IPS-20b (cell line): ENCODE measurements at regions not wholly inside any gene's neighbourhood (a gene's known extent, or its start where the extent isn't known, plus 50 kb on each side); places are given as distances from the start of the nearest gene placed in this dataset.

Experiments used
- H3K27ac ChIP-seq: one replicate; pipeline ENCODE4 v1.5.1; 2013; ENCODE audit warnings: low read length
- H3K27me3 ChIP-seq: 2 replicates; pipeline ENCODE4 v1.6.1; 2013; ENCODE audit warnings: mild to moderate bottlenecking, low read length, inconsistent platforms; ENCODE audit not compliant: insufficient read depth
- H3K36me3 ChIP-seq: 2 replicates; pipeline ENCODE4 v1.6.1; 2013; ENCODE audit warnings: low read depth, mild to moderate bottlenecking, inconsistent platforms, low read length, moderate library complexity; ENCODE audit not compliant: insufficient read depth
- H3K4me1 ChIP-seq: 2 replicates; pipeline ENCODE4 v1.6.1; 2013; ENCODE audit warnings: mild to moderate bottlenecking, control low read depth, inconsistent platforms, low read length, moderate library complexity; ENCODE audit not compliant: insufficient read depth
- H3K4me3 ChIP-seq: 2 replicates; pipeline ENCODE4 v1.5.1; 2013; ENCODE audit warnings: mild to moderate bottlenecking, low read length, inconsistent platforms
- H3K9ac ChIP-seq: 2 replicates; pipeline ENCODE4 v1.6.1; 2013; ENCODE audit warnings: low read depth, mild to moderate bottlenecking, inconsistent platforms, low read length, moderate library complexity
- H3K9me3 ChIP-seq: 2 replicates; pipeline ENCODE4 v1.6.1; 2013; ENCODE audit warnings: mild to moderate bottlenecking, low read depth, low read length, inconsistent platforms; ENCODE audit not compliant: insufficient read depth

GRCh38 chr7:85475476-85475875, 288.6 kb upstream of the SEMA3D start:
- H3K9me3 ChIP-seq = no peaks in the 10 kb centered on the region
- no peaks in the 10 kb centered on the region for H3K36me3 ChIP-seq
- no peaks in the 10 kb centered on the region for H3K27me3 ChIP-seq
- no peak overlapping the region for H3K27ac ChIP-seq
- H3K9ac ChIP-seq = no peak overlapping the region
- no peaks in the 10 kb centered on the region for H3K4me1 ChIP-seq
- H3K4me3 ChIP-seq = no peak overlapping the region

GRCh38 chr7:85475071-85475470, 288.2 kb upstream of the SEMA3D start:
- Histone ChIP-seq H3K27ac (no peak overlapping the region), H3K4me3 (no peak overlapping the region), H3K9me3 (no peaks in the 10 kb centered on the region), H3K4me1 (no peaks in the 10 kb centered on the region), H3K36me3 (no peaks in the 10 kb centered on the region), H3K27me3 (no peaks in the 10 kb centered on the region), H3K9ac (no peak overlapping the region)

GRCh38 chr7:85474234-85474633, 287.4 kb upstream of the SEMA3D start:
- Histone ChIP-seq H3K27me3 (no peaks in the 10 kb centered on the region), H3K9ac (no peak overlapping the region), H3K4me1 (no peaks in the 10 kb centered on the region), H3K27ac (no peak overlapping the region), H3K4me3 (no peak overlapping the region), H3K9me3 (no peaks in the 10 kb centered on the region), H3K36me3 (no peaks in the 10 kb centered on the region)

GRCh38 chr7:85471740-85472139, 284.9 kb upstream of the SEMA3D start:
- Histone ChIP-seq H3K27me3 (no peaks in the 10 kb centered on the region), H3K9ac (no peak overlapping the region), H3K36me3 (no peaks in the 10 kb centered on the region), H3K27ac (no peak overlapping the region), H3K4me3 (no peak overlapping the region), H3K9me3 (no peaks in the 10 kb centered on the region), H3K4me1 (no peaks in the 10 kb centered on the region)

- H3K9me3 ChIP-seq = no peaks in the 10 kb centered on the region
- no peaks in the 10 kb centered on the region for H3K27me3 ChIP-seq
- no peaks in the 10 kb centered on the region for H3K4me1 ChIP-seq
- H3K36me3 ChIP-seq = no peaks in the 10 kb centered on the region
- H3K27ac ChIP-seq = no peak overlapping the region
- no peak overlapping the region for H3K4me3 ChIP-seq
- no peak overlapping the region for H3K9ac ChIP-seq
These were observed 284.5 kb upstream of the SEMA3D start for GRCh38 chr7:85471307-85471706.

GRCh38 chr7:85469446-85470010, 282.7 kb upstream of the SEMA3D start:
- Histone ChIP-seq H3K9ac (no peak overlapping the region), H3K27ac (no peak overlapping the region), H3K36me3 (no peaks in the 10 kb centered on the region), H3K4me1 (no peaks in the 10 kb centered on the region), H3K27me3 (no peaks in the 10 kb centered on the region), H3K9me3 (no peaks in the 10 kb centered on the region), H3K4me3 (no peak overlapping the region)

GRCh38 chr7:85464042-85464651, 277.3 kb upstream of the SEMA3D start:
- no peaks in the 10 kb centered on the region for H3K9me3 ChIP-seq
- no peak overlapping the region for H3K4me3 ChIP-seq

GRCh38 chr7:85462671-85463070, 275.8 kb upstream of the SEMA3D start:
- Histone ChIP-seq H3K4me1 (no peaks in the 10 kb centered on the region), H3K36me3 (no peaks in the 10 kb centered on the region), H3K27ac (no peak overlapping the region), H3K4me3 (no peak overlapping the region), H3K27me3 (no peaks in the 10 kb centered on the region), H3K9me3 (no peaks in the 10 kb centered on the region), H3K9ac (no peak overlapping the region)

More at GRCh38 chr7:85464042-85464651, 277.3 kb upstream of the SEMA3D start:
- no peak overlapping the region for H3K27ac ChIP-seq
- no peaks in the 10 kb centered on the region for H3K36me3 ChIP-seq
- no peak overlapping the region for H3K9ac ChIP-seq
- no peaks in the 10 kb centered on the region for H3K4me1 ChIP-seq
- no peaks in the 10 kb centered on the region for H3K27me3 ChIP-seq

- no peak overlapping the region for H3K27ac ChIP-seq
- H3K4me1 ChIP-seq = no peaks in the 10 kb centered on the region
- H3K9me3 ChIP-seq = no peaks in the 10 kb centered on the region
- no peak overlapping the region for H3K4me3 ChIP-seq
- no peaks in the 10 kb centered on the region for H3K27me3 ChIP-seq
- no peaks in the 10 kb centered on the region for H3K36me3 ChIP-seq
- no peak overlapping the region for H3K9ac ChIP-seq
These were observed 271.1 kb upstream of the SEMA3D start for GRCh38 chr7:85457911-85458310.

- H3K27me3 ChIP-seq = no peaks in the 10 kb centered on the region
- no peak overlapping the region for H3K9ac ChIP-seq
- H3K9me3 ChIP-seq = no peaks in the 10 kb centered on the region
- no peak overlapping the region for H3K27ac ChIP-seq
- no peaks in the 10 kb centered on the region for H3K36me3 ChIP-seq
- no peak overlapping the region for H3K4me3 ChIP-seq
- no peaks in the 10 kb centered on the region for H3K4me1 ChIP-seq
These were observed 269.4 kb upstream of the SEMA3D start for GRCh38 chr7:85456254-85456653.

- H3K36me3 ChIP-seq = no peaks in the 10 kb centered on the region
- no peak overlapping the region for H3K27ac ChIP-seq
- H3K9ac ChIP-seq = no peak overlapping the region
- H3K4me1 ChIP-seq = no peaks in the 10 kb centered on the region
- H3K4me3 ChIP-seq = no peak overlapping the region
- no peaks in the 10 kb centered on the region for H3K9me3 ChIP-seq
- H3K27me3 ChIP-seq = no peaks in the 10 kb centered on the region
These were observed 268.0 kb upstream of the SEMA3D start for GRCh38 chr7:85454904-85455303.

- Histone ChIP-seq H3K36me3 (no peaks in the 10 kb centered on the region), H3K9me3 (no peaks in the 10 kb centered on the region), H3K4me3 (no peak overlapping the region), H3K4me1 (no peaks in the 10 kb centered on the region), H3K9ac (no peak overlapping the region), H3K27me3 (no peaks in the 10 kb centered on the region), H3K27ac (no peak overlapping the region)
These were observed 265.8 kb upstream of the SEMA3D start for GRCh38 chr7:85452674-85453073.
